Calu3 (cell line): ENCODE measurements at regions not wholly inside any gene's neighbourhood (a gene's known extent, or its start where the extent isn't known, plus 50 kb on each side); places are given as distances from the start of the nearest gene placed in this dataset.

Source experiments
- BruUV-seq: library from RNA; stranded (reverse); fragments of 400-500 nt; replicated peaks from 2 replicates; lab custom pipeline; 2021; lab: Mats Ljungman, UMichigan
- CTCF ChIA-PET: fragments of 300-600 bp; sonication (Branson Sonifier 250); formaldehyde crosslinking; loops from one replicate; lab custom pipeline; 2022; ENCODE audit warnings: antibody characterized with exemption; lab: Charles Lee
- DNase-seq: peaks from one replicate; pipeline ENCODE4 v3.0.0; 2022
- H3K27ac Mint-ChIP-seq: one replicate; pipeline ENCODE4 v1.8.0; 2022; ENCODE audit warnings: mixed read lengths; ENCODE audit not compliant: unreplicated experiment
- H3K27me3 Mint-ChIP-seq: one replicate; pipeline ENCODE4 v1.8.0; 2022; ENCODE audit warnings: mixed read lengths; ENCODE audit not compliant: unreplicated experiment
- H3K36me3 Mint-ChIP-seq: one replicate; pipeline ENCODE4 v1.8.0; 2022; ENCODE audit warnings: mild to moderate bottlenecking, moderate library complexity, mixed read lengths; ENCODE audit not compliant: insufficient read depth, unreplicated experiment
- H3K4me1 Mint-ChIP-seq: one replicate; pipeline ENCODE4 v1.8.0; 2022; ENCODE audit warnings: mild to moderate bottlenecking, low read depth, mixed read lengths; ENCODE audit not compliant: unreplicated experiment
- H3K4me3 Mint-ChIP-seq: one replicate; pipeline ENCODE4 v1.8.0; 2022; ENCODE audit warnings: mild to moderate bottlenecking, low read depth, moderate library complexity, mixed read lengths; ENCODE audit not compliant: unreplicated experiment
- H3K9me3 Mint-ChIP-seq: one replicate; pipeline ENCODE4 v1.8.0; 2022; ENCODE audit warnings: low read depth, mixed read lengths; ENCODE audit not compliant: unreplicated experiment
- CTCF ChIP-seq: fragments of 200-600 bp; IDR thresholded peaks from one replicate; pipeline ENCODE4 v1.8.0; 2022; ENCODE audit warnings: antibody characterized with exemption; ENCODE audit not compliant: unreplicated experiment
- intact Hi-C: fragments of 100-400 bp; cut with micrococcal nuclease; formaldehyde crosslinking; loops from one replicate; pipeline ENCODE4 v1.10.0; 2022; ENCODE audit not compliant: unreplicated experiment

GRCh38 chr1:178973652-178974101, 52.0 kb upstream of the FAM20B start:
- Mint-ChIP-seq H3K27ac (no peak overlapping the region), H3K9me3 (peaks cover 6% of the 10 kb centered on the region), H3K4me1 (no peaks in the 10 kb centered on the region), H3K27me3 (peaks cover 13% of the 10 kb centered on the region), H3K36me3 (no peaks in the 10 kb centered on the region), H3K4me3 (no peak overlapping the region)
- CTCF ChIA-PET = interaction anchor here (0.5 kb wide), 1 partner anchor 80 kb away, joined by 3 read pairs; no protein-coding TSS in a partner anchor
- no peak for TF ChIP-seq CTCF
- no TSS peak for BruUV-seq
- intact Hi-C loops = no loop called here
- no peak for DNase-seq
